SK-N-SH (cell line): ENCODE measurements at regions not wholly inside any gene's neighbourhood (a gene's known extent, or its start where the extent isn't known, plus 50 kb on each side); places are given as distances from the start of the nearest gene placed in this dataset.

Experiments
- CTCF ChIA-PET: fragments of 300-600, 350-600 bp; formaldehyde crosslinking; extraction: SDS; loops from one replicate; lab custom pipeline; 2021; lab: Yijun Ruan, JAX
- POLR2A ChIA-PET: fragments of 350-600 bp; sonication (Branson Sonifier 250); formaldehyde crosslinking; extraction: SDS; loops from one replicate; lab custom pipeline; 2020; ENCODE audit warnings: antibody characterized with exemption, inconsistent platforms; lab: Yijun Ruan, JAX
- DNase-seq: peaks from one replicate; pipeline ENCODE4 v3.0.0; 2012
- H2AFZ ChIP-seq: fragments of 200-600 bp; sonication (generic); 2 replicates; pipeline ENCODE4 v1.8.1; 2016; ENCODE audit warnings: antibody characterized with exemption, mild to moderate bottlenecking, low read depth
- H3F3A ChIP-seq: fragments of 200-600 bp; sonication (generic); replicated peaks from 2 replicates; pipeline ENCODE3; 2016; ENCODE audit warnings: antibody characterized with exemption, mild to moderate bottlenecking; ENCODE audit not compliant: insufficient read depth
- H3K27ac ChIP-seq, 2 experiments: fragments of 200-500 bp in 1 of 2; fragments of 200-600 bp in 1 of 2; sonication (Bioruptor generic) in 1 of 2; sonication (generic), shearing (Covaris generic) in 1 of 2; 2 replicates each; pipeline versions ENCODE4 v1.5.1 to v1.6.1; 2014 to 2016; ENCODE audit warnings: low read depth in 2 of 2, inconsistent platforms in 1 of 2, low read length in 1 of 2, mild to moderate bottlenecking in 1 of 2, mixed read lengths in 1 of 2
- H3K27me3 ChIP-seq: fragments of 200-600 bp; sonication (generic), shearing (Covaris generic); 2 replicates; pipeline ENCODE4 v1.6.1; 2016; ENCODE audit warnings: mixed run types; ENCODE audit not compliant: insufficient read depth
- H3K36me3 ChIP-seq, 2 experiments: fragments of 200-500 bp in 1 of 2; fragments of 200-600 bp in 1 of 2; sonication (Bioruptor generic) in 1 of 2; sonication (generic) in 1 of 2; replicated peaks in 1 of 2; 2 replicates each; pipeline versions ENCODE3 to v1.5.1; 2014 to 2016; ENCODE audit warnings: low read length in 1 of 2, mild to moderate bottlenecking in 1 of 2; ENCODE audit not compliant: insufficient read depth in 2 of 2, control insufficient read depth in 1 of 2
- H3K4me1 ChIP-seq, 2 experiments: fragments of 200-500 bp in 1 of 2; fragments of 200-600 bp in 1 of 2; sonication (Bioruptor generic) in 1 of 2; sonication (generic), shearing (Covaris generic) in 1 of 2; 2 replicates each; pipeline versions ENCODE4 v1.5.1 to v1.6.1; 2014 to 2016; ENCODE audit warnings: low read depth in 1 of 2, low read length in 1 of 2, mixed run types in 1 of 2; ENCODE audit not compliant: insufficient read depth in 2 of 2, control insufficient read depth in 1 of 2
- H3K4me2 ChIP-seq: fragments of 200-600 bp; sonication (generic), shearing (Covaris generic); 2 replicates; pipeline ENCODE4 v1.6.1; 2017; ENCODE audit warnings: mixed run types
- H3K4me3 ChIP-seq, 2 experiments: fragments of 200-500 bp in 1 of 2; fragments of 200-600 bp in 1 of 2; sonication (Bioruptor generic) in 1 of 2; sonication (generic), shearing (Covaris generic) in 1 of 2; 2 replicates each; pipeline versions ENCODE4 v1.5.1 to v1.8.1; 2014 to 2016; ENCODE audit warnings: low read depth in 2 of 2, inconsistent platforms in 1 of 2, low read length in 1 of 2, mild to moderate bottlenecking in 1 of 2, mixed read lengths in 1 of 2, moderate library complexity in 1 of 2
- H3K79me2 ChIP-seq: fragments of 200-600 bp; sonication (generic); 2 replicates; pipeline ENCODE4 v1.8.1; 2017; ENCODE audit warnings: mild to moderate bottlenecking; ENCODE audit not compliant: insufficient read depth
- H3K9ac ChIP-seq: fragments of 200-600 bp; sonication (generic); 2 replicates; pipeline ENCODE4 v1.6.1; 2017; ENCODE audit warnings: mixed run types
- H3K9me2 ChIP-seq: fragments of 200-600 bp; sonication (generic); 2 replicates; pipeline ENCODE4 v1.6.1; 2017; ENCODE audit warnings: mixed run types
- H3K9me3 ChIP-seq: fragments of 200-600 bp; sonication (generic); 2 replicates; pipeline ENCODE4 v1.6.1; 2017; ENCODE audit warnings: mixed run types, mild to moderate bottlenecking, moderate library complexity
- H4K20me1 ChIP-seq: fragments of 200-600 bp; sonication (generic); 2 replicates; pipeline ENCODE4 v1.6.1; 2017; ENCODE audit warnings: mild to moderate bottlenecking, mixed run types; ENCODE audit not compliant: insufficient read depth
- EZH2phosphoT487 ChIP-seq: fragments of 200-600 bp; sonication (generic); IDR thresholded peaks from 2 replicates; pipeline ENCODE4 v1.6.1; 2017; ENCODE audit warnings: low read depth, mixed run types, mild to moderate bottlenecking, antibody characterized with exemption, moderate library complexity, borderline replicate concordance
- FOSL2 ChIP-seq: IDR thresholded peaks from 2 replicates; pipeline ENCODE4 v1.4.0; 2012; ENCODE audit warnings: low read depth, mild to moderate bottlenecking, moderate library complexity, borderline replicate concordance
- FOXJ3 ChIP-seq: sonication (generic); formaldehyde crosslinking; IDR thresholded peaks from 2 replicates; pipeline ENCODE4 v1.5.1; 2020; ENCODE audit warnings: mild to moderate bottlenecking, missing genetic modification reagents
- GABPA ChIP-seq: IDR thresholded peaks from 2 replicates; pipeline ENCODE4 v1.4.0; 2012; ENCODE audit warnings: low read depth, mild to moderate bottlenecking
- GATA2 ChIP-seq: sonication (generic); formaldehyde crosslinking; IDR thresholded peaks from 2 replicates; pipeline ENCODE4 v1.5.0; 2020; ENCODE audit warnings: mild to moderate bottlenecking, missing genetic modification reagents
- MXI1 ChIP-seq: IDR thresholded peaks from 2 replicates; pipeline ENCODE4 v1.6.1; 2012; ENCODE audit warnings: mild to moderate bottlenecking, low read depth, low read length, improper control_type of control experiment
- PBX3 ChIP-seq: IDR thresholded peaks from 2 replicates; pipeline ENCODE4; 2012
- RCOR1 ChIP-seq: fragments of 150-350 bp; IDR thresholded peaks from 2 replicates; pipeline ENCODE4 v1.6.1; 2017; ENCODE audit warnings: antibody characterized with exemption, low read length
- REST ChIP-seq: IDR thresholded peaks from 2 replicates; pipeline ENCODE4 v1.6.1; 2012; ENCODE audit warnings: mild to moderate bottlenecking, low read depth, low read length, moderate library complexity
- TCF12 ChIP-seq: IDR thresholded peaks from 2 replicates; pipeline ENCODE4 v1.4.0; 2012
- TEAD4 ChIP-seq: IDR thresholded peaks from 2 replicates; pipeline ENCODE4 v1.4.0; 2012; ENCODE audit warnings: mild to moderate bottlenecking, borderline replicate concordance; ENCODE audit not compliant: insufficient read depth
- YY1 ChIP-seq: IDR thresholded peaks from 2 replicates; pipeline ENCODE4 v1.4.0; 2012; ENCODE audit warnings: low read depth, mild to moderate bottlenecking
- WGBS: methylation state at CpG from one replicate; pipeline ENCODE4 v1.1.6; 2017; ENCODE audit warnings: low lambda C conversion rate; 5-methylcytosine and 5-hydroxymethylcytosine counted together

DNA sequence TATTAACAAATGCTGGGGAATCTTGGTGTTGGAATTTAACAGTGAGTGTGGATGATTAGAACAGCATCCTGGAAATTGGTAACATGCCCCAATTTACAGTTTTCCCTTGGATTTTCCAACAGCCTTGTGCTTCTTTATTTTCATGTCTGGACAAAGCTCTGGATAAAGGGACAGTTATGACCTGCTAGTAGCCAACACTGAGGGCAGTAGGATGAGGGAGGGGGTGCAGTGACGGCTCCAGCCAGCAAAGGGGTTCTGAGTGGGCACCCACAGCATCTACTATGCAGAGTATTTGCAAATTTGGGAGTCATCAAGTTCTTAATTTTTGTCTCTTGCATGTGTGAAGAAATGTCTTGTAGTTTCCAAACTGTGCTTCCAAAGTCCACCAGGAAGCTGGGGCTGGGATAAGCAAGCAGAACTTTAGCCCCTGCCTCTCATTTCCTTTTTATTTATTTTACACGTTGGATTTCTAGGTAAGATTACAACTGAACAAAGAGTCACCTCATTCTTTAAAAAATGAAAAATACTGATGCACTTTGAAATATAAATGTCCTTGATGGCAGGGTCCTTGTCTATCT is 63.0 kb upstream of the SELENOP start:
- Histone ChIP-seq H3K27me3 (peaks cover 21% of the 10 kb centered on the region; the same call in 1 of the 2 replicates), H3K79me2 (no peaks in the 10 kb centered on the region), H3K4me3 (no peak overlapping the region), H3K36me3 (no peaks in the 10 kb centered on the region), H3F3A (no peaks in the 10 kb centered on the region), H3K9ac (no peak overlapping the region), H3K9me2 (no peaks in the 10 kb centered on the region), H2AFZ (no peak overlapping the region), H3K9me3 (no peaks in the 10 kb centered on the region), H3K4me2 (no peak overlapping the region), H4K20me1 (no peaks in the 10 kb centered on the region), H3K4me1 (no peaks in the 10 kb centered on the region), H3K27ac (no peak overlapping the region)
- POLR2A ChIA-PET = no interaction called here
- DNase-seq = no peak
- TF ChIP-seq MXI1 = no peak
- no peak for TF ChIP-seq REST
- no peak for TF ChIP-seq FOXJ3
- no peak for TF ChIP-seq TCF12
- CTCF ChIA-PET = interaction anchor here (1.5 kb wide), 1 partner anchor 15 kb away, joined by 6 read pairs; no protein-coding TSS in a partner anchor
- 0% methylated on average over 2 of the region's 2 CpGs for WGBS

GRCh38 chr5:42872865-42873264 is 61.2 kb upstream of the SELENOP start:
- H3K27me3 ChIP-seq = peaks cover 14% of the 10 kb centered on the region; the same call in 1 of the 2 replicates
- no peaks in the 10 kb centered on the region for H3K79me2 ChIP-seq
- no peaks in the 10 kb centered on the region for H3K36me3 ChIP-seq
- no peak overlapping the region for H3K4me3 ChIP-seq
- no peak overlapping the region for H3K4me2 ChIP-seq
- no peak overlapping the region for H3K27ac ChIP-seq
- no peak overlapping the region for H2AFZ ChIP-seq
- H3K9me3 ChIP-seq = no peaks in the 10 kb centered on the region
- H3K9me2 ChIP-seq = no peaks in the 10 kb centered on the region
- no peak for TF ChIP-seq GABPA
- no peak for TF ChIP-seq FOSL2
- TF ChIP-seq GATA2 = no peak
- no peak for TF ChIP-seq EZH2phosphoT487
- no peak for TF ChIP-seq RCOR1
- TF ChIP-seq TEAD4 = no peak
- TF ChIP-seq YY1 = no peak
- no peak for TF ChIP-seq PBX3
- no peaks in the 10 kb centered on the region for H3K4me1 ChIP-seq
- ChIA-PET POLR2A (no interaction called here), CTCF (no interaction called here)
- H3K9ac ChIP-seq = no peak overlapping the region
- H3F3A ChIP-seq = no peaks in the 10 kb centered on the region
- H4K20me1 ChIP-seq = no peaks in the 10 kb centered on the region
- DNase-seq = no peak
- WGBS = 7% methylated on average over 3 of the region's 3 CpGs
